ENCODE measurements at regions not wholly inside any gene's neighbourhood (a gene's known extent, or its start where the extent isn't known, plus 50 kb on each side); places are given as distances from the start of the nearest gene placed in this dataset.

- no peak for FAIRE-seq
Measured at GRCh38 chr2:41446266-41446665, 601.6 kb upstream of the PKDCC start.

DNA sequence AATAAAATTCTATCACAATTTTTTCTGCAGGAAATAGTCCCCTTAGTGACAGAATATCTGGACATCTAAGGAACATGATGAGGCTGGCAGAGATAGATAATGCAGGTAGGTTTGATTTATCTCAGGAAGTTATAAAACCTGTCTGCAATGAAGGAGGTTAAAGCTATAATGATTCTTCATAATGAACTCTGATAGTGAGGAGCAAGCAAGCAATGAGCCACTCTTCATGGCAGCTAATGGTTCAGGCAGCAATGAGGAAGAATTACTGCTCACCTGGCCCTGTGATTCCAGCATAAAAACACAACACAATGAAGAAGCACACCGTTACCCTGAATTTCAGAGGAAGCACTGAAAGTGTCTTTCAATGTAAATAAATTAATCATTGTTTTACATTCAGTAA lies 599.6 kb upstream of the PKDCC start:
- H3K4me3 ChIP-seq (ENCODE audit: insufficient read depth, low read depth, low read length): no peak overlapping the region
- no peaks in the 10 kb centered on the region for H4K20me1 ChIP-seq (ENCODE audit: insufficient read depth, low read length)
- Mint-ChIP-seq H3K36me3 (ENCODE audit: low read depth, unreplicated experiment) (no peaks in the 10 kb centered on the region), H3K4me1 (ENCODE audit: low read depth, unreplicated experiment) (no peaks in the 10 kb centered on the region), H3K27me3 (ENCODE audit: low read depth, unreplicated experiment) (no peaks in the 10 kb centered on the region), H3K4me3 (ENCODE audit: unreplicated experiment) (no peak overlapping the region), H3K27ac (ENCODE audit: unreplicated experiment) (no peak overlapping the region), H3K9me3 (ENCODE audit: unreplicated experiment) (no peaks in the 10 kb centered on the region)
- no peaks in the 10 kb centered on the region for H3K9me3 ChIP-seq (ENCODE audit: insufficient read depth, low read depth, low read length)
- no peaks in the 10 kb centered on the region for H3K27me3 ChIP-seq (ENCODE audit: insufficient read depth, low read length)
- no peak for FAIRE-seq
- no peak overlapping the region for H3K9ac ChIP-seq (ENCODE audit: low read length)
- no peaks in the 10 kb centered on the region for H3K36me3 ChIP-seq (ENCODE audit: insufficient read depth, low read length)
- H2AFZ ChIP-seq (ENCODE audit: low read depth, low read length): no peak overlapping the region
- no peaks in the 10 kb centered on the region for H3K4me1 ChIP-seq (ENCODE audit: insufficient read depth, low read length)
- TF ChIP-seq, protein P1, sequence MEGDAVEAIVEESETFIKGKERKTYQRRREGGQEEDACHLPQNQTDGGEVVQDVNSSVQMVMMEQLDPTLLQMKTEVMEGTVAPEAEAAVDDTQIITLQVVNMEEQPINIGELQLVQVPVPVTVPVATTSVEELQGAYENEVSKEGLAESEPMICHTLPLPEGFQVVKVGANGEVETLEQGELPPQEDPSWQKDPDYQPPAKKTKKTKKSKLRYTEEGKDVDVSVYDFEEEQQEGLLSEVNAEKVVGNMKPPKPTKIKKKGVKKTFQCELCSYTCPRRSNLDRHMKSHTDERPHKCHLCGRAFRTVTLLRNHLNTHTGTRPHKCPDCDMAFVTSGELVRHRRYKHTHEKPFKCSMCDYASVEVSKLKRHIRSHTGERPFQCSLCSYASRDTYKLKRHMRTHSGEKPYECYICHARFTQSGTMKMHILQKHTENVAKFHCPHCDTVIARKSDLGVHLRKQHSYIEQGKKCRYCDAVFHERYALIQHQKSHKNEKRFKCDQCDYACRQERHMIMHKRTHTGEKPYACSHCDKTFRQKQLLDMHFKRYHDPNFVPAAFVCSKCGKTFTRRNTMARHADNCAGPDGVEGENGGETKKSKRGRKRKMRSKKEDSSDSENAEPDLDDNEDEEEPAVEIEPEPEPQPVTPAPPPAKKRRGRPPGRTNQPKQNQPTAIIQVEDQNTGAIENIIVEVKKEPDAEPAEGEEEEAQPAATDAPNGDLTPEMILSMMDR (IDR thresholded peaks at IDR 0.05; ENCODE audit: insufficient read depth, low read depth, low read length): no peak
- TF ChIP-seq EZH2 (IDR thresholded peaks at IDR 0.05; ENCODE audit: insufficient read depth, low read length): no peak
- H3K79me2 ChIP-seq (ENCODE audit: insufficient read depth, low read length): no peaks in the 10 kb centered on the region
- DNase-seq (ENCODE audit: low read depth): no peak
- H3K27ac ChIP-seq (ENCODE audit: low read depth, low read length): no peak overlapping the region
- no peak overlapping the region for H3K4me2 ChIP-seq (ENCODE audit: low read length)

More at GRCh38 chr2:41446266-41446665, 601.6 kb upstream of the PKDCC start:
- Mint-ChIP-seq H3K4me1 (ENCODE audit: low read depth, unreplicated experiment) (no peaks in the 10 kb centered on the region), H3K4me3 (ENCODE audit: unreplicated experiment) (no peak overlapping the region), H3K9me3 (ENCODE audit: unreplicated experiment) (no peaks in the 10 kb centered on the region), H3K27ac (ENCODE audit: unreplicated experiment) (no peak overlapping the region), H3K36me3 (ENCODE audit: low read depth, unreplicated experiment) (no peaks in the 10 kb centered on the region), H3K27me3 (ENCODE audit: low read depth, unreplicated experiment) (no peaks in the 10 kb centered on the region)
- Histone ChIP-seq H3K4me1 (ENCODE audit: insufficient read depth, low read length) (no peaks in the 10 kb centered on the region), H3K4me3 (ENCODE audit: insufficient read depth, low read depth, low read length) (no peak overlapping the region), H3K9ac (ENCODE audit: low read length) (no peak overlapping the region), H4K20me1 (ENCODE audit: insufficient read depth, low read length) (no peaks in the 10 kb centered on the region), H3K9me3 (ENCODE audit: insufficient read depth, low read depth, low read length) (no peaks in the 10 kb centered on the region), H3K4me2 (ENCODE audit: low read length) (no peak overlapping the region), H3K27me3 (ENCODE audit: insufficient read depth, low read length) (no peaks in the 10 kb centered on the region), H3K79me2 (ENCODE audit: insufficient read depth, low read length) (no peaks in the 10 kb centered on the region), H2AFZ (ENCODE audit: low read depth, low read length) (no peak overlapping the region), H3K36me3 (ENCODE audit: insufficient read depth, low read length) (no peaks in the 10 kb centered on the region), H3K27ac (ENCODE audit: low read depth, low read length) (no peak overlapping the region)
- no peak for TF ChIP-seq EZH2 (IDR thresholded peaks at IDR 0.05; ENCODE audit: insufficient read depth, low read length)
- TF ChIP-seq, protein P1 (IDR thresholded peaks at IDR 0.05; ENCODE audit: insufficient read depth, low read depth, low read length): no peak
- no peak for DNase-seq (ENCODE audit: low read depth)

- Histone ChIP-seq H3K9ac (ENCODE audit: low read length) (no peak overlapping the region), H3K27ac (ENCODE audit: low read depth, low read length) (no peak overlapping the region), H3K79me2 (ENCODE audit: insufficient read depth, low read length) (no peaks in the 10 kb centered on the region), H3K4me1 (ENCODE audit: insufficient read depth, low read length) (no peaks in the 10 kb centered on the region), H3K36me3 (ENCODE audit: insufficient read depth, low read length) (no peaks in the 10 kb centered on the region), H4K20me1 (ENCODE audit: insufficient read depth, low read length) (no peaks in the 10 kb centered on the region), H2AFZ (ENCODE audit: low read depth, low read length) (no peak overlapping the region), H3K27me3 (ENCODE audit: insufficient read depth, low read length) (no peaks in the 10 kb centered on the region), H3K4me3 (ENCODE audit: insufficient read depth, low read depth, low read length) (no peak overlapping the region), H3K9me3 (ENCODE audit: insufficient read depth, low read depth, low read length) (no peaks in the 10 kb centered on the region), H3K4me2 (ENCODE audit: low read length) (no peak overlapping the region)
- FAIRE-seq (no peak), DNase-seq (ENCODE audit: low read depth) (no peak)
- H3K27me3 Mint-ChIP-seq (ENCODE audit: low read depth, unreplicated experiment): no peaks in the 10 kb centered on the region
- H3K4me1 Mint-ChIP-seq (ENCODE audit: low read depth, unreplicated experiment): no peaks in the 10 kb centered on the region
- no peaks in the 10 kb centered on the region for H3K36me3 Mint-ChIP-seq (ENCODE audit: low read depth, unreplicated experiment)
- H3K27ac Mint-ChIP-seq (ENCODE audit: unreplicated experiment): no peak overlapping the region
- no peak overlapping the region for H3K4me3 Mint-ChIP-seq (ENCODE audit: unreplicated experiment)
- H3K9me3 Mint-ChIP-seq (ENCODE audit: unreplicated experiment): no peaks in the 10 kb centered on the region
- TF ChIP-seq EZH2 (IDR thresholded peaks at IDR 0.05; ENCODE audit: insufficient read depth, low read length): no peak
- TF ChIP-seq, protein P1 (IDR thresholded peaks at IDR 0.05; ENCODE audit: insufficient read depth, low read depth, low read length): no peak
Measured at GRCh38 chr2:41457026-41457425, 590.8 kb upstream of the PKDCC start.

All from astrocyte (in vitro differentiated cells and primary cell).